GM10266 (cell line): ENCODE measurements at regions not wholly inside any gene's neighbourhood (a gene's known extent, or its start where the extent isn't known, plus 50 kb on each side); places are given as distances from the start of the nearest gene placed in this dataset.

Source experiments
- DNase-seq: peaks from one replicate; pipeline ENCODE4 v3.0.0; 2012; ENCODE audit errors: extremely low spot score
- TF ChIP-seq, protein P1 (sequence below): IDR thresholded peaks from 2 replicates; pipeline ENCODE4 v1.5.1; 2012; ENCODE audit warnings: mild to moderate bottlenecking, low read depth; ENCODE audit not compliant: control insufficient read depth, insufficient read depth; ENCODE audit errors: missing control alignments

DNA sequence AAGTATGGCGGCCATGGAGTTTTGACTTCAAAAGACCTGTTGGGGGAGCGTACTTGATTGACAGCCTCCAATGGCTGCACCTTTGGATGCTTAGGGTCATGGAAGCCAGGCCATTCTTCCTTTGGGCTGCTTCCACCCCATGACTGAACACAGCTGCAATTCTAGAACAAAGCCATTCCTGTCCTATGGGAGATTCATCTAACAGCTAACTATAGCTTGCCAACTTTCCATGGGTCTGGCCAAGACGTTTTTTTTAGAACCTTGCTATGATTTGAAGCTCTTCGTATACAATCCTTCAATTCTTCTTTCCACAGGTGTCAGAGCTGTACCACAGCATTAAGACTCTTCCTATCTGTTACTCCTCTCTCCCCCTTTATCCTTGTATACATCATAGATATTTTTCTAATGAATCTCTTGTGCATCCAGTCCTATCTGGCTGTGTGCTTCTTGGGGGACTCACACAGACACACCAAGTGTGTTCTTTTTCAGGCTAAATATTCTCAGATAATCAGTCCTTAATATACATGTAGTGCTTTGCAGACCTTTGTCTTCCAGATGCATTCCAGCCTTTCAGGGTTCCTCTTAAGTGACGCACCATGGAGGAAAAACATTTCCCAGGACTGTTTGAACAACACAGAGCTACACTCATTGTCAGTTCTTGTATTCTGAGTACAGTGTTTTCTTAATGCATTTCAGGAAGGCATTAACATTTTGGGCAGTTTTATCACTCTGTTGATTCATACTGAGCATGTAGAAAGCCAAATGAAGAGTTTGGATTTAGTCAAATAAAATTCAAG lies 198.9 kb downstream of the TAF11L14 start:
- TF ChIP-seq, protein P1, sequence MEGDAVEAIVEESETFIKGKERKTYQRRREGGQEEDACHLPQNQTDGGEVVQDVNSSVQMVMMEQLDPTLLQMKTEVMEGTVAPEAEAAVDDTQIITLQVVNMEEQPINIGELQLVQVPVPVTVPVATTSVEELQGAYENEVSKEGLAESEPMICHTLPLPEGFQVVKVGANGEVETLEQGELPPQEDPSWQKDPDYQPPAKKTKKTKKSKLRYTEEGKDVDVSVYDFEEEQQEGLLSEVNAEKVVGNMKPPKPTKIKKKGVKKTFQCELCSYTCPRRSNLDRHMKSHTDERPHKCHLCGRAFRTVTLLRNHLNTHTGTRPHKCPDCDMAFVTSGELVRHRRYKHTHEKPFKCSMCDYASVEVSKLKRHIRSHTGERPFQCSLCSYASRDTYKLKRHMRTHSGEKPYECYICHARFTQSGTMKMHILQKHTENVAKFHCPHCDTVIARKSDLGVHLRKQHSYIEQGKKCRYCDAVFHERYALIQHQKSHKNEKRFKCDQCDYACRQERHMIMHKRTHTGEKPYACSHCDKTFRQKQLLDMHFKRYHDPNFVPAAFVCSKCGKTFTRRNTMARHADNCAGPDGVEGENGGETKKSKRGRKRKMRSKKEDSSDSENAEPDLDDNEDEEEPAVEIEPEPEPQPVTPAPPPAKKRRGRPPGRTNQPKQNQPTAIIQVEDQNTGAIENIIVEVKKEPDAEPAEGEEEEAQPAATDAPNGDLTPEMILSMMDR, result no peak
- no peak for DNase-seq

DNA sequence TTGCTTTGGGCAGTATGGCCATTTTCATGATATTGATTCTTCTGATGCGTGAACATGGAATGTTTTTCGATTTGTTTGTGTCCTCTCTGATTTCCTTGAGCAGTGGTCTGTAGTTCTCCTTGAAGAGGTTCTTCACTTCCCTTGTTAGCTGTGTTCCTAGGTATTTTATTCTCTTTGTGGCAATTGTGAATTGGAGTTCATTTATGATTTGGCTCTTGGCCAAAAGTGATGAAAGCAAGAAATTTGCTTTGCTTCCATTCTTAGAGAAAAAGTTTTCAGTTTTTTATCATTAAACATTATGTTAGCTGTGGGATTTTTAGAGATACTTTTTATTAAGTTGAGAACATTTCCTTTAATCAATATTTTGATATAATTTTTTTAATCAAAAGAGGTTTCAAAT lies 203.5 kb downstream of the TAF11L14 start:
- TF ChIP-seq, protein P1, result no peak

DNA sequence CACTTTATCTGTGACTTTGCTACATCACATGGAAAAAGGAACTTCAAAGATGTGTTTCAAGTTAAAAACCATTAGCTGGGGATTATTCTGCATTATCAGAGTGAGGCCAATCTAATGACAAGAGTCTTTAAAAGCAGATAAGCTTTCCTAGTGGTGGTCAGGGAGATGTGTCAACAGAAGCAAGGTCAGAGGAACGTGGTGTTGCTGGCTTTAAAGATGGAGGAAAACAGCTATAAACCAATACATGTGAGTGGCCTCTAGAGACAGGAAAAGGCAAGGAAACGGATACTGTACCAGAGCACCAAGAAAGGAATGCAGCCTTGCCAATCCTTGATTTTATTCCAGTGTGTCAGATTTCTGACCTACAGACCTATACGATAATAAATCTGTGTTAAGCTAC lies 204.2 kb downstream of the TAF11L14 start:
- TF ChIP-seq, protein P1, result no peak
- DNase-seq, result no peak

More for the DNA sequence above, 203.5 kb downstream of the TAF11L14 start:
- DNase-seq, result no peak

DNA sequence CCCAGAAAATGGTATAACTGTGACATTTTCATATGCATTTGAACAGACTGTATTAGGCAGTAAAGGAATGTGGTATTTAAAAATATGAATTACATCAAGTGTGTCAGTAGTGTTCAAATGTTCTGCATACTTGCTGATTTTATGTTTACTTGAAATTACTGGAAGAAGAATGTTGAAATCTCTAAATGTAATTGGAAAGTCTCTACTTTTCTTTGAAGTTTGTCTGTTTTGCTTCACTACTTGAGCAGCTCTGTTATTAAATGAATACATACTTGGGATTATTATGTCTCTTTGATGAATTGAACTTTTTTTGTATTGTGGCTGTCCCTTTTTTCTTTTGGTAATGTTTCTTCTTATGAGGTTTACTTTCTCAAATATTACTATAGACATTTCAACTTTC lies 205.6 kb downstream of the TAF11L14 start:
- TF ChIP-seq, protein P1, result no peak

DNA sequence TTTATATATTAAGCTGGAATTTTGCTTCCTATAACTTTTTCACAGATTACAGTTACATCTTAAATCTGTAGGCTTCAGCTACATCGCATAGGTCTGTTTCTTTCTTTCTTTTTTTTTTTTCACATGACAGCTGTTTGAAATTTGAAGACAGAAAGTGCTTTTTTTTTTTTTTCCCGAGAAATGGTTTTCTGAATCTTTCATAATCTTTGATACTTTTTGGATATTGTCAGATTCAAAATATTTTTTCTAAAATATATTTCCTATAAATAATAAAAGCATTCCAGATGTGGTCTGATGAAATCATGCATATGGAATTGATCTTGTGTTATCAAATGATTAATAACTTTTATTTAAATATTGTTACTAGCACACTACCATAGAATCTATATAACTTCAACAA lies 212.2 kb downstream of the TAF11L14 start:
- TF ChIP-seq, protein P1, result no peak
- DNase-seq, result no peak

More for the DNA sequence above, 205.6 kb downstream of the TAF11L14 start:
- DNase-seq, result no peak

DNA sequence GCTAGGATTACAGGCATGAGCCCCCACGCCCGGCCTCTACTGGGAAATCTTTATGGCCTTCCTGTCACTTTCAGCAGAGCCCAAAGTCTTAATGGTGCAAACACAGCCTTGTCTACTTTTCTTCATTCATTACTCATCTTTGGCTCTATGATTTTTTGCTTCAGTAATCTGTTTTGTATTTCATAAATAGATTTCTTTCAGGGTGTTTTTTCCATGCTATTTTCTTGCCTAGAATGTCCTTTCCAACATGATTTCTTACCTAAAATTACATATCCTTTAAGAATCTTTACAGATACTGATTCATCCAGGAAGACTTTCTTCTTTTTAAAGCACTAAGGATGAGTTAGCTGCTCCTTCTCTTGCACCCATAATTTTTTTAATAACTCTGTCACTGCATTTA lies 213.0 kb downstream of the TAF11L14 start:
- TF ChIP-seq, protein P1, result no peak
- DNase-seq, result no peak

DNA sequence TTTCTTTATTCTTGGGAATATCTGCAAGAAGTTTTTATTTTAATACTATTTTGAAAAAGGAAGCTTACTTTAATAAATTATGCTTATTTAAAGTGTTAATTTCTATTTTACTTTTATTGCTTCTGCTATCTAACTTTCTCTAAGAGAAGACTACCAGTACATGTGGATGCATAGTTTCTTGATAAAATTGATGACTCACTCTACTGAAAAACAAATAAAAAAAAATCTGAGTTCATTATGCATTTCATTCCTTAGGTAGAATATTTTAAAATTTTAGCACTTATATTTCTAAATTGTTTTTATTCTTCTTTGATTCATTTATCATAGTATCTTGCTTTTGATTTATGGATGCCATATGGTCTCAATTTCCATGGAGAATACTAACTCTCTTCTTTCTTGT lies 217.9 kb downstream of the TAF11L14 start:
- TF ChIP-seq, protein P1, result no peak
- no peak for DNase-seq
